Mucosa of descending colon (tissue), 3 donors: ENCODE measurements at regions not wholly inside any gene's neighbourhood (a gene's known extent, or its start where the extent isn't known, plus 50 kb on each side); places are given as distances from the start of the nearest gene placed in this dataset.
A peak's percentile ranks its signal among the peaks of the same experiment; 100 is the strongest.
"Not testable (repeated sequence)": the region's sequence is repeated elsewhere in the genome, so short reads cannot be mapped to it uniquely, and the experiment has no call there.

Experiments
- ATAC-seq: fragments of 200-7000 bp; cut with Tn5 transposase; one replicate; pipeline ENCODE4 v1.9.1; 2020; ENCODE audit warnings: mild to moderate bottlenecking, moderate library complexity
- DNase-seq, 3 donors: peaks; one replicate each; pipeline ENCODE4 v3.0.0-alpha.2; 2020
- H3K36me3 ChIP-seq: fragments of 200-600 bp; one replicate; pipeline ENCODE4 v1.8.0; 2021; ENCODE audit warnings: low read depth, mild to moderate bottlenecking
- H3K4me1 ChIP-seq: fragments of 200-600 bp; one replicate; pipeline ENCODE4 v1.8.0; 2021; ENCODE audit warnings: low read depth, mild to moderate bottlenecking
- H3K4me3 ChIP-seq: fragments of 200-600 bp; one replicate; pipeline ENCODE4 v1.8.0; 2021; ENCODE audit warnings: mild to moderate bottlenecking
- H3K9me3 ChIP-seq: fragments of 200-600 bp; one replicate; pipeline ENCODE4 v1.8.0; 2021; ENCODE audit warnings: mild to moderate bottlenecking
- CTCF ChIP-seq: fragments of 200-600 bp; IDR thresholded peaks from one replicate; pipeline ENCODE4 v1.8.0; 2022; ENCODE audit warnings: antibody characterized with exemption, mild to moderate bottlenecking
- intact Hi-C, 2 donors: fragments of 100-400 bp; cut with DNase I in 1 of 2; cut with micrococcal nuclease in 1 of 2; formaldehyde crosslinking; loops; one replicate each; pipeline versions ENCODE4 v1.11.0 to v1.11.1; 2022; cut with DNase I, micrococcal nuclease
- donor health status: DM: no; HTN: no; CAD: no; lungs with moderate emphysema.
- donor health status: DM: no; HTN: no; CAD: no.
- donor health status: DM: no; HTN: yes; CAD: no.

- Histone ChIP-seq H3K36me3 (no peaks in the 10 kb centered on the region), H3K4me3 (no peak overlapping the region), H3K9me3 (no peaks in the 10 kb centered on the region), H3K4me1 (no peaks in the 10 kb centered on the region)
- DNase-seq (peak in 1 of 3 donors; percentile 68), ATAC-seq (peak; percentile 96)
- intact Hi-C loops: no loop called here
- no peak for TF ChIP-seq CTCF
Measured at GRCh38 chr12:31896514-31897039, 62.6 kb upstream of the RESF1 start.

- no peak overlapping the region for H3K4me3 ChIP-seq
- DNase-seq (no peak), ATAC-seq (no peak)
- H3K4me1 ChIP-seq: no peaks in the 10 kb centered on the region
- intact Hi-C loops: no loop called here
- no peaks in the 10 kb centered on the region for H3K9me3 ChIP-seq
- TF ChIP-seq CTCF: no peak
- no peaks in the 10 kb centered on the region for H3K36me3 ChIP-seq
Measured at GRCh38 chr12:31895449-31896150, 63.6 kb upstream of the RESF1 start.

- peaks cover 18% of the 10 kb centered on the region for H3K9me3 ChIP-seq
- peak; percentile 70 for ATAC-seq
- TF ChIP-seq CTCF: no peak
Measured at GRCh38 chr12:31890295-31891285, 68.6 kb upstream of the RESF1 start.

GRCh38 chr12:31887109-31887811 lies 72.0 kb upstream of the RESF1 start:
- Histone ChIP-seq H3K36me3 (no peaks in the 10 kb centered on the region), H3K4me3 (no peak overlapping the region), H3K9me3 (peaks cover 20% of the 10 kb centered on the region), H3K4me1 (no peaks in the 10 kb centered on the region)
- TF ChIP-seq CTCF: no peak
- DNase-seq: no peak
- intact Hi-C loops: no loop called here
- peak; percentile 21 for ATAC-seq

More at GRCh38 chr12:31890295-31891285, 68.6 kb upstream of the RESF1 start:
- DNase-seq: no peak
- intact Hi-C loops: no loop called here
- Histone ChIP-seq H3K36me3 (no peaks in the 10 kb centered on the region), H3K4me3 (no peak overlapping the region), H3K4me1 (no peaks in the 10 kb centered on the region)

- H3K4me1 ChIP-seq, H3K4me3 ChIP-seq, intact Hi-C loops, H3K36me3 ChIP-seq, ATAC-seq, DNase-seq: not testable (repeated sequence)
- H3K9me3 ChIP-seq: peaks cover 10% of the 10 kb centered on the region
Measured at GRCh38 chr12:31882682-31883081, 76.5 kb upstream of the RESF1 start.
